ENCODE measurements at regions not wholly inside any gene's neighbourhood (a gene's known extent, or its start where the extent isn't known, plus 50 kb on each side); places are given as distances from the start of the nearest gene placed in this dataset.

- no peak for DNase-seq (ENCODE audit: low read depth, low spot score)
These were observed 199.2 kb downstream of the TFCP2L1 start for GRCh38 chr2:121085801-121086200.

GRCh38 chr2:121086450-121086849 lies 198.6 kb downstream of the TFCP2L1 start:
- DNase-seq (ENCODE audit: low read depth, low spot score), result no peak
- no peaks in the 10 kb centered on the region for H3K27me3 ChIP-seq (ENCODE audit: insufficient read depth, insufficient read length)
- H3K4me1 ChIP-seq (ENCODE audit: insufficient read depth, insufficient read length), result no peaks in the 10 kb centered on the region
- no peak overlapping the region for H3K4me3 ChIP-seq (ENCODE audit: insufficient read length, low read depth)
- H3K9me3 ChIP-seq (ENCODE audit: insufficient read depth, low read length), result peaks cover 3% of the 10 kb centered on the region; the same call in 1 of the 2 replicates
- H3K36me3 ChIP-seq (ENCODE audit: insufficient read depth, insufficient read length, low read length), result no peaks in the 10 kb centered on the region
- H3K9ac ChIP-seq (ENCODE audit: insufficient read length, low read depth), result no peak overlapping the region
- TF ChIP-seq SUZ12 (IDR thresholded peaks at IDR 0.05; ENCODE audit: extremely low read depth, insufficient read depth, insufficient read length) (no peak), YY1 (IDR thresholded peaks at IDR 0.05; ENCODE audit: insufficient read depth, insufficient read length) (no peak), ZNF274 (IDR thresholded peaks at IDR 0.05; ENCODE audit: low read depth, low read length) (no peak)

More at GRCh38 chr2:121085801-121086200, 199.2 kb downstream of the TFCP2L1 start:
- Histone ChIP-seq H3K27me3 (ENCODE audit: insufficient read depth, insufficient read length) (no peaks in the 10 kb centered on the region), H3K9me3 (ENCODE audit: insufficient read depth, low read length) (no peaks in the 10 kb centered on the region; the same call in 1 of the 2 replicates), H3K9ac (ENCODE audit: insufficient read length, low read depth) (no peak overlapping the region), H3K4me1 (ENCODE audit: insufficient read depth, insufficient read length) (no peaks in the 10 kb centered on the region), H3K36me3 (ENCODE audit: insufficient read depth, insufficient read length, low read length) (no peaks in the 10 kb centered on the region), H3K4me3 (ENCODE audit: insufficient read length, low read depth) (no peak overlapping the region)
- no peak for TF ChIP-seq SUZ12 (IDR thresholded peaks at IDR 0.05; ENCODE audit: extremely low read depth, insufficient read depth, insufficient read length)
- no peak for TF ChIP-seq ZNF274 (IDR thresholded peaks at IDR 0.05; ENCODE audit: low read depth, low read length)
- no peak for TF ChIP-seq YY1 (IDR thresholded peaks at IDR 0.05; ENCODE audit: insufficient read depth, insufficient read length)

- H3K27me3 ChIP-seq (ENCODE audit: insufficient read depth, insufficient read length), result no peaks in the 10 kb centered on the region
- H3K36me3 ChIP-seq (ENCODE audit: insufficient read depth, insufficient read length, low read length), result no peaks in the 10 kb centered on the region
These were observed 197.9 kb downstream of the TFCP2L1 start for GRCh38 chr2:121087117-121087516.

GRCh38 chr2:121088251-121089165 lies 196.5 kb downstream of the TFCP2L1 start:
- Histone ChIP-seq H3K27me3 (ENCODE audit: insufficient read depth, insufficient read length) (no peaks in the 10 kb centered on the region), H3K36me3 (ENCODE audit: insufficient read depth, insufficient read length, low read length) (no peaks in the 10 kb centered on the region), H3K9ac (ENCODE audit: insufficient read length, low read depth) (no peak overlapping the region), H3K9me3 (ENCODE audit: insufficient read depth, low read length) (peaks cover 15% of the 10 kb centered on the region; the same call in 1 of the 2 replicates), H3K4me3 (ENCODE audit: insufficient read length, low read depth) (no peak overlapping the region), H3K4me1 (ENCODE audit: insufficient read depth, insufficient read length) (no peaks in the 10 kb centered on the region)
- DNase-seq (ENCODE audit: low read depth, low spot score), result no peak
- TF ChIP-seq YY1 (IDR thresholded peaks at IDR 0.05; ENCODE audit: insufficient read depth, insufficient read length) (no peak), SUZ12 (IDR thresholded peaks at IDR 0.05; ENCODE audit: extremely low read depth, insufficient read depth, insufficient read length) (no peak), ZNF274 (IDR thresholded peaks at IDR 0.05; ENCODE audit: low read depth, low read length) (no peak)

More at GRCh38 chr2:121087117-121087516, 197.9 kb downstream of the TFCP2L1 start:
- peaks cover 10% of the 10 kb centered on the region; the same call in 1 of the 2 replicates for H3K9me3 ChIP-seq (ENCODE audit: insufficient read depth, low read length)
- TF ChIP-seq ZNF274 (IDR thresholded peaks at IDR 0.05; ENCODE audit: low read depth, low read length), result no peak
- no peak overlapping the region for H3K9ac ChIP-seq (ENCODE audit: insufficient read length, low read depth)
- no peak for DNase-seq (ENCODE audit: low read depth, low spot score)
- no peak overlapping the region for H3K4me3 ChIP-seq (ENCODE audit: insufficient read length, low read depth)
- H3K4me1 ChIP-seq (ENCODE audit: insufficient read depth, insufficient read length), result no peaks in the 10 kb centered on the region

- Histone ChIP-seq H3K9ac (ENCODE audit: insufficient read length, low read depth) (no peak overlapping the region), H3K4me3 (ENCODE audit: insufficient read length, low read depth) (no peak overlapping the region), H3K4me1 (ENCODE audit: insufficient read depth, insufficient read length) (no peaks in the 10 kb centered on the region), H3K9me3 (ENCODE audit: insufficient read depth, low read length) (peaks cover 15% of the 10 kb centered on the region; the same call in 1 of the 2 replicates), H3K27me3 (ENCODE audit: insufficient read depth, insufficient read length) (no peaks in the 10 kb centered on the region), H3K36me3 (ENCODE audit: insufficient read depth, insufficient read length, low read length) (no peaks in the 10 kb centered on the region)
- TF ChIP-seq ZNF274 (IDR thresholded peaks at IDR 0.05; ENCODE audit: low read depth, low read length) (no peak), SUZ12 (IDR thresholded peaks at IDR 0.05; ENCODE audit: extremely low read depth, insufficient read depth, insufficient read length) (no peak), YY1 (IDR thresholded peaks at IDR 0.05; ENCODE audit: insufficient read depth, insufficient read length) (no peak)
- no peak for DNase-seq (ENCODE audit: low read depth, low spot score)
These were observed 195.9 kb downstream of the TFCP2L1 start for GRCh38 chr2:121089166-121089510.

GRCh38 chr2:121090088-121090715 lies 194.8 kb downstream of the TFCP2L1 start:
- Histone ChIP-seq H3K27me3 (ENCODE audit: insufficient read depth, insufficient read length) (no peaks in the 10 kb centered on the region), H3K4me3 (ENCODE audit: insufficient read length, low read depth) (no peak overlapping the region), H3K9ac (ENCODE audit: insufficient read length, low read depth) (no peak overlapping the region), H3K36me3 (ENCODE audit: insufficient read depth, insufficient read length, low read length) (no peaks in the 10 kb centered on the region), H3K9me3 (ENCODE audit: insufficient read depth, low read length) (peaks cover 15% of the 10 kb centered on the region; the same call in 1 of the 2 replicates), H3K4me1 (ENCODE audit: insufficient read depth, insufficient read length) (no peaks in the 10 kb centered on the region)
- no peak for DNase-seq (ENCODE audit: low read depth, low spot score)
- TF ChIP-seq ZNF274 (IDR thresholded peaks at IDR 0.05; ENCODE audit: low read depth, low read length), result no peak
- TF ChIP-seq SUZ12 (IDR thresholded peaks at IDR 0.05; ENCODE audit: extremely low read depth, insufficient read depth, insufficient read length), result no peak
- TF ChIP-seq YY1 (IDR thresholded peaks at IDR 0.05; ENCODE audit: insufficient read depth, insufficient read length), result no peak

- no peak for DNase-seq (ENCODE audit: low read depth, low spot score)
- TF ChIP-seq ZNF274 (IDR thresholded peaks at IDR 0.05; ENCODE audit: low read depth, low read length) (no peak), YY1 (IDR thresholded peaks at IDR 0.05; ENCODE audit: insufficient read depth, insufficient read length) (no peak), SUZ12 (IDR thresholded peaks at IDR 0.05; ENCODE audit: extremely low read depth, insufficient read depth, insufficient read length) (no peak)
- no peaks in the 10 kb centered on the region for H3K4me1 ChIP-seq (ENCODE audit: insufficient read depth, insufficient read length)
These were observed 192.9 kb downstream of the TFCP2L1 start for GRCh38 chr2:121092095-121092494.

More at GRCh38 chr2:121092095-121092494, 192.9 kb downstream of the TFCP2L1 start:
- Histone ChIP-seq H3K36me3 (ENCODE audit: insufficient read depth, insufficient read length, low read length) (no peaks in the 10 kb centered on the region), H3K4me3 (ENCODE audit: insufficient read length, low read depth) (no peak overlapping the region), H3K9ac (ENCODE audit: insufficient read length, low read depth) (no peak overlapping the region), H3K9me3 (ENCODE audit: insufficient read depth, low read length) (peaks cover 15% of the 10 kb centered on the region; the same call in 1 of the 2 replicates), H3K27me3 (ENCODE audit: insufficient read depth, insufficient read length) (no peaks in the 10 kb centered on the region)
